HepG2 (cell line): ENCODE measurements at regions not wholly inside any gene's neighbourhood (a gene's known extent, or its start where the extent isn't known, plus 50 kb on each side); places are given as distances from the start of the nearest gene placed in this dataset.
A peak's percentile ranks its signal among the peaks of the same experiment; 100 is the strongest.

Experiments
- CBX2 ChIP-seq, 2 experiments: fragments of 200-600 bp in 1 of 2; sonication (generic); formaldehyde crosslinking in 1 of 2; IDR thresholded peaks; 2 replicates each; pipeline versions ENCODE4 v1.7.0 to v1.8.1; 2018 to 2022; ENCODE audit warnings: low read depth in 2 of 2, low read length in 1 of 2, mild to moderate bottlenecking in 1 of 2, missing genetic modification reagents in 1 of 2
- ISL2 ChIP-seq: sonication (generic); formaldehyde crosslinking; IDR thresholded peaks from 2 replicates; pipeline ENCODE4 v1.5.0; 2020; ENCODE audit warnings: missing genetic modification reagents
- NFATC3 ChIP-seq: sonication (generic); formaldehyde crosslinking; IDR thresholded peaks from 2 replicates; pipeline ENCODE4 v1.5.1; 2020; ENCODE audit warnings: mild to moderate bottlenecking, missing genetic modification reagents
- NFE2L1 ChIP-seq: sonication (generic); formaldehyde crosslinking; IDR thresholded peaks from 2 replicates; pipeline ENCODE4 v1.4.0; 2020; ENCODE audit warnings: missing genetic modification reagents, mild to moderate bottlenecking, borderline replicate concordance
- ZNF136 ChIP-seq: sonication (generic); formaldehyde crosslinking; IDR thresholded peaks from 2 replicates; pipeline ENCODE4 v1.8.1; 2022; ENCODE audit warnings: low read depth, mild to moderate bottlenecking, moderate library complexity, missing genetic modification reagents
- ZNF24 ChIP-seq: fragments of 450-650 bp; IDR thresholded peaks from 2 replicates; pipeline ENCODE4 v1.6.1; 2017; ENCODE audit warnings: antibody characterized with exemption, mild to moderate bottlenecking
- ZNF274 ChIP-seq: sonication (generic); formaldehyde crosslinking; IDR thresholded peaks from 2 replicates; pipeline ENCODE4 v1.5.1; 2020; ENCODE audit warnings: mild to moderate bottlenecking, missing genetic modification reagents
- ZNF296 ChIP-seq: sonication (generic); formaldehyde crosslinking; conservative IDR thresholded peaks from 2 replicates; pipeline ENCODE4 v1.5.0; 2020; ENCODE audit warnings: mild to moderate bottlenecking, missing genetic modification reagents
- ZNF562 ChIP-seq: sonication (generic); formaldehyde crosslinking; IDR thresholded peaks from 2 replicates; pipeline ENCODE4 v1.8.0; 2022; ENCODE audit warnings: missing genetic modification reagents, borderline replicate concordance
- ZNF598 ChIP-seq: sonication (generic); formaldehyde crosslinking; IDR thresholded peaks from 2 replicates; pipeline ENCODE4 v1.5.1; 2020; ENCODE audit warnings: mild to moderate bottlenecking, missing genetic modification reagents, borderline replicate concordance
- ZNF720 ChIP-seq: sonication (generic); formaldehyde crosslinking; IDR thresholded peaks from 2 replicates; pipeline ENCODE4 v1.4.0; 2020; ENCODE audit warnings: missing genetic modification reagents
- ZNF781 ChIP-seq: sonication (generic); formaldehyde crosslinking; IDR thresholded peaks from 2 replicates; pipeline ENCODE4 v1.5.1; 2020; ENCODE audit warnings: borderline replicate concordance, mild to moderate bottlenecking, missing genetic modification reagents; ENCODE audit errors: not compliant biosample characterization
- ZSCAN25 ChIP-seq: sonication (generic); formaldehyde crosslinking; IDR thresholded peaks from 2 replicates; pipeline ENCODE4 v1.8.0; 2022; ENCODE audit warnings: mild to moderate bottlenecking, missing genetic modification reagents
- TF ChIP-seq, protein P1 (sequence below): sonication (generic); formaldehyde crosslinking; IDR thresholded peaks from 2 replicates; pipeline ENCODE4 v1.4.0; 2020; ENCODE audit warnings: missing genetic modification reagents
- TF ChIP-seq, protein P2 (sequence below): sonication (generic); formaldehyde crosslinking; IDR thresholded peaks from 2 replicates; pipeline ENCODE4 v1.9.0; 2021; ENCODE audit warnings: missing genetic modification reagents, borderline replicate concordance
- TF ChIP-seq, protein P3 (sequence below): sonication (generic); formaldehyde crosslinking; conservative IDR thresholded peaks from 2 replicates; pipeline ENCODE4 v1.4.0; 2020; ENCODE audit warnings: missing genetic modification reagents
- TF ChIP-seq, protein P4 (sequence below): sonication (generic); formaldehyde crosslinking; IDR thresholded peaks from 2 replicates; pipeline ENCODE4 v1.4.0; 2020; ENCODE audit warnings: missing genetic modification reagents, borderline replicate concordance

DNA sequence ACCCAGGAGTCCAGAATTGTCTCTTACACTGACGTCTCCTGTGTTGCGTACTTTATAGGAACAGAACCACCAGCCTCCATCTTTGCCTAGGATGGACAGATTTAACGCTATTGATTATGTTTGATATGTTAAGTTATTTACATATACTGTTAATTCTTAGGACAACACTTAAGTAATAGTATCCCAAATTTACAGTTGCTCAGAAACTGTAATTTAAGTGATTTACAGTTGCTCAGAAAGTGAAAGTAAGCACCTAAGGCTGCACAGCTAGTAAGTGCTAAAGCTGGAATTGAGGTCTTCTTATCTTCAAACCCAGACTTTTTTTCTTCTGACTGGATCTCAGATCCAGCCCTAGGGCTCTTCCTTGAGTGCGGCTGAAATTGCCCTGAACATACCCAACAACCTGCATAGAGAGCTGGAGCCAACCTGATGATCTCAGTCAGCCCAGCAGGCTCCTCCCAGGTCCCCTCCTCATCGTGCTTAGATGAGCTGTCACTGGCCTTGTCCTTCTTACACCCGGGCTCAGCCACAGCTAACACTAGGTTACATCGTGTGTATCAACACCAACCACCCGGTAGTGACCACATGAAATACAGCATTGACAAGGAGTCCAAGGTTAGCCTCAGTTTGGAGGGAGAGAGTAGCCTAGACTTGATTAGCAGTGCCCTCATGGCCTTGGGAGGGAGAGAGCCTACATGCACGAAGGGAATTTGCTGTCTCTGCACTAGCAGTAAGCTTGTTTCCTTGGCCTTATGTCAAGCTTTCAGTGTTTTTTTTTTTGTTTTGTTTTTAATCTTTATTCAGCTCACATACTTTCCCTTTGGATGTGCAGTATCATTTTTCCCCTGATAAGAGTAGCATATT, 111.1 kb upstream of the ARHGAP5 start (continued):
- TF ChIP-seq, protein P1, sequence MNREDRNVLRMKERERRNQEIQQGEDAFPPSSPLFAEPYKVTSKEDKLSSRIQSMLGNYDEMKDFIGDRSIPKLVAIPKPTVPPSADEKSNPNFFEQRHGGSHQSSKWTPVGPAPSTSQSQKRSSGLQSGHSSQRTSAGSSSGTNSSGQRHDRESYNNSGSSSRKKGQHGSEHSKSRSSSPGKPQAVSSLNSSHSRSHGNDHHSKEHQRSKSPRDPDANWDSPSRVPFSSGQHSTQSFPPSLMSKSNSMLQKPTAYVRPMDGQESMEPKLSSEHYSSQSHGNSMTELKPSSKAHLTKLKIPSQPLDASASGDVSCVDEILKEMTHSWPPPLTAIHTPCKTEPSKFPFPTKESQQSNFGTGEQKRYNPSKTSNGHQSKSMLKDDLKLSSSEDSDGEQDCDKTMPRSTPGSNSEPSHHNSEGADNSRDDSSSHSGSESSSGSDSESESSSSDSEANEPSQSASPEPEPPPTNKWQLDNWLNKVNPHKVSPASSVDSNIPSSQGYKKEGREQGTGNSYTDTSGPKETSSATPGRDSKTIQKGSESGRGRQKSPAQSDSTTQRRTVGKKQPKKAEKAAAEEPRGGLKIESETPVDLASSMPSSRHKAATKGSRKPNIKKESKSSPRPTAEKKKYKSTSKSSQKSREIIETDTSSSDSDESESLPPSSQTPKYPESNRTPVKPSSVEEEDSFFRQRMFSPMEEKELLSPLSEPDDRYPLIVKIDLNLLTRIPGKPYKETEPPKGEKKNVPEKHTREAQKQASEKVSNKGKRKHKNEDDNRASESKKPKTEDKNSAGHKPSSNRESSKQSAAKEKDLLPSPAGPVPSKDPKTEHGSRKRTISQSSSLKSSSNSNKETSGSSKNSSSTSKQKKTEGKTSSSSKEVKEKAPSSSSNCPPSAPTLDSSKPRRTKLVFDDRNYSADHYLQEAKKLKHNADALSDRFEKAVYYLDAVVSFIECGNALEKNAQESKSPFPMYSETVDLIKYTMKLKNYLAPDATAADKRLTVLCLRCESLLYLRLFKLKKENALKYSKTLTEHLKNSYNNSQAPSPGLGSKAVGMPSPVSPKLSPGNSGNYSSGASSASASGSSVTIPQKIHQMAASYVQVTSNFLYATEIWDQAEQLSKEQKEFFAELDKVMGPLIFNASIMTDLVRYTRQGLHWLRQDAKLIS (CRISPR knock-in tag), result 0 out of 2 replicates have a peak, but pooled peaks have one; percentile 53
- TF ChIP-seq ZNF136 (CRISPR knock-in tag), result peak; percentile 42; the same call in 1 of the 2 replicates
- TF ChIP-seq, protein P2, sequence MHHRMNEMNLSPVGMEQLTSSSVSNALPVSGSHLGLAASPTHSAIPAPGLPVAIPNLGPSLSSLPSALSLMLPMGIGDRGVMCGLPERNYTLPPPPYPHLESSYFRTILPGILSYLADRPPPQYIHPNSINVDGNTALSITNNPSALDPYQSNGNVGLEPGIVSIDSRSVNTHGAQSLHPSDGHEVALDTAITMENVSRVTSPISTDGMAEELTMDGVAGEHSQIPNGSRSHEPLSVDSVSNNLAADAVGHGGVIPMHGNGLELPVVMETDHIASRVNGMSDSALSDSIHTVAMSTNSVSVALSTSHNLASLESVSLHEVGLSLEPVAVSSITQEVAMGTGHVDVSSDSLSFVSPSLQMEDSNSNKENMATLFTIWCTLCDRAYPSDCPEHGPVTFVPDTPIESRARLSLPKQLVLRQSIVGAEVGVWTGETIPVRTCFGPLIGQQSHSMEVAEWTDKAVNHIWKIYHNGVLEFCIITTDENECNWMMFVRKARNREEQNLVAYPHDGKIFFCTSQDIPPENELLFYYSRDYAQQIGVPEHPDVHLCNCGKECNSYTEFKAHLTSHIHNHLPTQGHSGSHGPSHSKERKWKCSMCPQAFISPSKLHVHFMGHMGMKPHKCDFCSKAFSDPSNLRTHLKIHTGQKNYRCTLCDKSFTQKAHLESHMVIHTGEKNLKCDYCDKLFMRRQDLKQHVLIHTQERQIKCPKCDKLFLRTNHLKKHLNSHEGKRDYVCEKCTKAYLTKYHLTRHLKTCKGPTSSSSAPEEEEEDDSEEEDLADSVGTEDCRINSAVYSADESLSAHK, result no peak
- TF ChIP-seq ZSCAN25 (CRISPR knock-in tag), result no peak
- no peak for TF ChIP-seq ZNF24
- no peak for TF ChIP-seq ZNF562 (CRISPR knock-in tag)
- peak; percentile 68; the same call in 1 of the 2 replicates for TF ChIP-seq ZNF274 (CRISPR knock-in tag)
- TF ChIP-seq CBX2 (IDR thresholded peaks at IDR 0.05; ENCODE audit: low read depth, low read length), result no peak
- TF ChIP-seq CBX2 (CRISPR knock-in tag; IDR thresholded peaks at IDR 0.05; ENCODE audit: low read depth), result peak; percentile 68; the same call in 1 of the 2 replicates
- TF ChIP-seq, protein P3, sequence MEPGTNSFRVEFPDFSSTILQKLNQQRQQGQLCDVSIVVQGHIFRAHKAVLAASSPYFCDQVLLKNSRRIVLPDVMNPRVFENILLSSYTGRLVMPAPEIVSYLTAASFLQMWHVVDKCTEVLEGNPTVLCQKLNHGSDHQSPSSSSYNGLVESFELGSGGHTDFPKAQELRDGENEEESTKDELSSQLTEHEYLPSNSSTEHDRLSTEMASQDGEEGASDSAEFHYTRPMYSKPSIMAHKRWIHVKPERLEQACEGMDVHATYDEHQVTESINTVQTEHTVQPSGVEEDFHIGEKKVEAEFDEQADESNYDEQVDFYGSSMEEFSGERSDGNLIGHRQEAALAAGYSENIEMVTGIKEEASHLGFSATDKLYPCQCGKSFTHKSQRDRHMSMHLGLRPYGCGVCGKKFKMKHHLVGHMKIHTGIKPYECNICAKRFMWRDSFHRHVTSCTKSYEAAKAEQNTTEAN (CRISPR knock-in tag), result peak; percentile 92
- no peak for TF ChIP-seq NFE2L1 (CRISPR knock-in tag)
- no peak for TF ChIP-seq ZNF598
- TF ChIP-seq ZNF781 (CRISPR knock-in tag), result peak; percentile 48
- peak; percentile 70 for TF ChIP-seq ISL2 (CRISPR knock-in tag)
- no peak for TF ChIP-seq ZNF296 (CRISPR knock-in tag)
- TF ChIP-seq NFATC3 (CRISPR knock-in tag), result no peak
- TF ChIP-seq, protein P4, sequence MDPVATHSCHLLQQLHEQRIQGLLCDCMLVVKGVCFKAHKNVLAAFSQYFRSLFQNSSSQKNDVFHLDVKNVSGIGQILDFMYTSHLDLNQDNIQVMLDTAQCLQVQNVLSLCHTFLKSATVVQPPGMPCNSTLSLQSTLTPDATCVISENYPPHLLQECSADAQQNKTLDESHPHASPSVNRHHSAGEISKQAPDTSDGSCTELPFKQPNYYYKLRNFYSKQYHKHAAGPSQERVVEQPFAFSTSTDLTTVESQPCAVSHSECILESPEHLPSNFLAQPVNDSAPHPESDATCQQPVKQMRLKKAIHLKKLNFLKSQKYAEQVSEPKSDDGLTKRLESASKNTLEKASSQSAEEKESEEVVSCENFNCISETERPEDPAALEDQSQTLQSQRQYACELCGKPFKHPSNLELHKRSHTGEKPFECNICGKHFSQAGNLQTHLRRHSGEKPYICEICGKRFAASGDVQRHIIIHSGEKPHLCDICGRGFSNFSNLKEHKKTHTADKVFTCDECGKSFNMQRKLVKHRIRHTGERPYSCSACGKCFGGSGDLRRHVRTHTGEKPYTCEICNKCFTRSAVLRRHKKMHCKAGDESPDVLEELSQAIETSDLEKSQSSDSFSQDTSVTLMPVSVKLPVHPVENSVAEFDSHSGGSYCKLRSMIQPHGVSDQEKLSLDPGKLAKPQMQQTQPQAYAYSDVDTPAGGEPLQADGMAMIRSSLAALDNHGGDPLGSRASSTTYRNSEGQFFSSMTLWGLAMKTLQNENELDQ (CRISPR knock-in tag), result peak; percentile 75; the same call in 1 of the 2 replicates
- TF ChIP-seq ZNF720 (CRISPR knock-in tag), result no peak
